ENCODE measurements at regions not wholly inside any gene's neighbourhood (a gene's known extent, or its start where the extent isn't known, plus 50 kb on each side); places are given as distances from the start of the nearest gene placed in this dataset.

GRCh38 chr5:85249204-85249603 is 864.5 kb upstream of the EDIL3 start:
- TF ChIP-seq CTCF (IDR thresholded peaks at IDR 0.05) = no peak
- no peak for TF ChIP-seq POLR2A (IDR thresholded peaks at IDR 0.05)
